ENCODE measurements at regions not wholly inside any gene's neighbourhood (a gene's known extent, or its start where the extent isn't known, plus 50 kb on each side); places are given as distances from the start of the nearest gene placed in this dataset.

DNA sequence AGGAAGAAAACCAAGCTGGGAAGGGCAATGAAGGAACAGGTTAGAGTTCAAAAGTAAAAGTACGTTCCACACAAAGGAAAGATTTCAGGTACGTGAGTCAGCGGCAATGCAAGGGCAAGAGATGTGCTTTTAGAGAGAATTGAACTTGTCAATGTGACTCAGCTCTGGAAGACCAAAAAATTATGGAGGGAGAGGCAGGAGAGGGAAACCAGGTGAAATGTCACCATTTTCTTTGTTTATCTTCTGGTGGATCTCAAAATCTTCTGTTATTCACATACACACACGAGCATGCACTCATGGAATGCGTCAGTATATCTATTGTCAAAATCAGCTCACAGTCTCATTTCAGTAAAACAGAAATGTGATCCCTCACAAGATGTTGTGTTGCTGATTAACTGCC, 148.8 kb upstream of the RFX3 start (continued):
- TF ChIP-seq, protein P1, sequence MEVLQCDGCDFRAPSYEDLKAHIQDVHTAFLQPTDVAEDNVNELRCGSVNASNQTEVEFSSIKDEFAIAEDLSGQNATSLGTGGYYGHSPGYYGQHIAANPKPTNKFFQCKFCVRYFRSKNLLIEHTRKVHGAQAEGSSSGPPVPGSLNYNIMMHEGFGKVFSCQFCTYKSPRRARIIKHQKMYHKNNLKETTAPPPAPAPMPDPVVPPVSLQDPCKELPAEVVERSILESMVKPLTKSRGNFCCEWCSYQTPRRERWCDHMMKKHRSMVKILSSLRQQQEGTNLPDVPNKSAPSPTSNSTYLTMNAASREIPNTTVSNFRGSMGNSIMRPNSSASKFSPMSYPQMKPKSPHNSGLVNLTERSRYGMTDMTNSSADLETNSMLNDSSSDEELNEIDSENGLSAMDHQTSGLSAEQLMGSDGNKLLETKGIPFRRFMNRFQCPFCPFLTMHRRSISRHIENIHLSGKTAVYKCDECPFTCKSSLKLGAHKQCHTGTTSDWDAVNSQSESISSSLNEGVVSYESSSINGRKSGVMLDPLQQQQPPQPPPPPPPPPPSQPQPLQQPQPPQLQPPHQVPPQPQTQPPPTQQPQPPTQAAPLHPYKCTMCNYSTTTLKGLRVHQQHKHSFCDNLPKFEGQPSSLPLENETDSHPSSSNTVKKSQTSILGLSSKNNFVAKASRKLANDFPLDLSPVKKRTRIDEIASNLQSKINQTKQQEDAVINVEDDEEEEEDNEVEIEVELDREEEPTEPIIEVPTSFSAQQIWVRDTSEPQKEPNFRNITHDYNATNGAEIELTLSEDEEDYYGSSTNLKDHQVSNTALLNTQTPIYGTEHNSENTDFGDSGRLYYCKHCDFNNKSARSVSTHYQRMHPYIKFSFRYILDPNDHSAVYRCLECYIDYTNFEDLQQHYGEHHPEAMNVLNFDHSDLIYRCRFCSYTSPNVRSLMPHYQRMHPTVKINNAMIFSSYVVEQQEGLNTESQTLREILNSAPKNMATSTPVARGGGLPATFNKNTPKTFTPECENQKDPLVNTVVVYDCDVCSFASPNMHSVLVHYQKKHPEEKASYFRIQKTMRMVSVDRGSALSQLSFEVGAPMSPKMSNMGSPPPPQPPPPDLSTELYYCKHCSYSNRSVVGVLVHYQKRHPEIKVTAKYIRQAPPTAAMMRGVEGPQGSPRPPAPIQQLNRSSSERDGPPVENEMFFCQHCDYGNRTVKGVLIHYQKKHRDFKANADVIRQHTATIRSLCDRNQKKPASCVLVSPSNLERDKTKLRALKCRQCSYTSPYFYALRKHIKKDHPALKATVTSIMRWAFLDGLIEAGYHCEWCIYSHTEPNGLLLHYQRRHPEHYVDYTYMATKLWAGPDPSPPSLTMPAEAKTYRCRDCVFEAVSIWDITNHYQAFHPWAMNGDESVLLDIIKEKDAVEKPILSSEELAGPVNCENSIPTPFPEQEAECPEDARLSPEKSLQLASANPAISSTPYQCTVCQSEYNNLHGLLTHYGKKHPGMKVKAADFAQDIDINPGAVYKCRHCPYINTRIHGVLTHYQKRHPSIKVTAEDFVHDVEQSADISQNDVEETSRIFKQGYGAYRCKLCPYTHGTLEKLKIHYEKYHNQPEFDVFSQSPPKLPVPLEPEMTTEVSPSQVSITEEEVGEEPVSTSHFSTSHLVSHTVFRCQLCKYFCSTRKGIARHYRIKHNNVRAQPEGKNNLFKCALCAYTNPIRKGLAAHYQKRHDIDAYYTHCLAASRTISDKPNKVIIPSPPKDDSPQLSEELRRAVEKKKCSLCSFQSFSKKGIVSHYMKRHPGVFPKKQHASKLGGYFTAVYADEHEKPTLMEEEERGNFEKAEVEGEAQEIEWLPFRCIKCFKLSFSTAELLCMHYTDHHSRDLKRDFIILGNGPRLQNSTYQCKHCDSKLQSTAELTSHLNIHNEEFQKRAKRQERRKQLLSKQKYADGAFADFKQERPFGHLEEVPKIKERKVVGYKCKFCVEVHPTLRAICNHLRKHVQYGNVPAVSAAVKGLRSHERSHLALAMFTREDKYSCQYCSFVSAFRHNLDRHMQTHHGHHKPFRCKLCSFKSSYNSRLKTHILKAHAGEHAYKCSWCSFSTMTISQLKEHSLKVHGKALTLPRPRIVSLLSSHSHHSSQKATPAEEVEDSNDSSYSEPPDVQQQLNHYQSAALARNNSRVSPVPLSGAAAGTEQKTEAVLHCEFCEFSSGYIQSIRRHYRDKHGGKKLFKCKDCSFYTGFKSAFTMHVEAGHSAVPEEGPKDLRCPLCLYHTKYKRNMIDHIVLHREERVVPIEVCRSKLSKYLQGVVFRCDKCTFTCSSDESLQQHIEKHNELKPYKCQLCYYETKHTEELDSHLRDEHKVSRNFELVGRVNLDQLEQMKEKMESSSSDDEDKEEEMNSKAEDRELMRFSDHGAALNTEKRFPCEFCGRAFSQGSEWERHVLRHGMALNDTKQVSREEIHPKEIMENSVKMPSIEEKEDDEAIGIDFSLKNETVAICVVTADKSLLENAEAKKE (CRISPR knock-in tag; IDR thresholded peaks at IDR 0.05), result no peak
- TF ChIP-seq, protein P2, sequence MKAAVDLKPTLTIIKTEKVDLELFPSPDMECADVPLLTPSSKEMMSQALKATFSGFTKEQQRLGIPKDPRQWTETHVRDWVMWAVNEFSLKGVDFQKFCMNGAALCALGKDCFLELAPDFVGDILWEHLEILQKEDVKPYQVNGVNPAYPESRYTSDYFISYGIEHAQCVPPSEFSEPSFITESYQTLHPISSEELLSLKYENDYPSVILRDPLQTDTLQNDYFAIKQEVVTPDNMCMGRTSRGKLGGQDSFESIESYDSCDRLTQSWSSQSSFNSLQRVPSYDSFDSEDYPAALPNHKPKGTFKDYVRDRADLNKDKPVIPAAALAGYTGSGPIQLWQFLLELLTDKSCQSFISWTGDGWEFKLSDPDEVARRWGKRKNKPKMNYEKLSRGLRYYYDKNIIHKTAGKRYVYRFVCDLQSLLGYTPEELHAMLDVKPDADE (IDR thresholded peaks at IDR 0.05), result no peak
- no peak for TF ChIP-seq JUNB (IDR thresholded peaks at IDR 0.05; ENCODE audit: unreplicated experiment)
- TF ChIP-seq, protein P3, sequence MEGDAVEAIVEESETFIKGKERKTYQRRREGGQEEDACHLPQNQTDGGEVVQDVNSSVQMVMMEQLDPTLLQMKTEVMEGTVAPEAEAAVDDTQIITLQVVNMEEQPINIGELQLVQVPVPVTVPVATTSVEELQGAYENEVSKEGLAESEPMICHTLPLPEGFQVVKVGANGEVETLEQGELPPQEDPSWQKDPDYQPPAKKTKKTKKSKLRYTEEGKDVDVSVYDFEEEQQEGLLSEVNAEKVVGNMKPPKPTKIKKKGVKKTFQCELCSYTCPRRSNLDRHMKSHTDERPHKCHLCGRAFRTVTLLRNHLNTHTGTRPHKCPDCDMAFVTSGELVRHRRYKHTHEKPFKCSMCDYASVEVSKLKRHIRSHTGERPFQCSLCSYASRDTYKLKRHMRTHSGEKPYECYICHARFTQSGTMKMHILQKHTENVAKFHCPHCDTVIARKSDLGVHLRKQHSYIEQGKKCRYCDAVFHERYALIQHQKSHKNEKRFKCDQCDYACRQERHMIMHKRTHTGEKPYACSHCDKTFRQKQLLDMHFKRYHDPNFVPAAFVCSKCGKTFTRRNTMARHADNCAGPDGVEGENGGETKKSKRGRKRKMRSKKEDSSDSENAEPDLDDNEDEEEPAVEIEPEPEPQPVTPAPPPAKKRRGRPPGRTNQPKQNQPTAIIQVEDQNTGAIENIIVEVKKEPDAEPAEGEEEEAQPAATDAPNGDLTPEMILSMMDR (conservative IDR thresholded peaks at IDR 0.05; ENCODE audit: low read depth in 2 of 2), result no peak
- TF ChIP-seq EZH2 (IDR thresholded peaks at IDR 0.05; ENCODE audit: low read depth, unreplicated experiment), result no peak

DNA sequence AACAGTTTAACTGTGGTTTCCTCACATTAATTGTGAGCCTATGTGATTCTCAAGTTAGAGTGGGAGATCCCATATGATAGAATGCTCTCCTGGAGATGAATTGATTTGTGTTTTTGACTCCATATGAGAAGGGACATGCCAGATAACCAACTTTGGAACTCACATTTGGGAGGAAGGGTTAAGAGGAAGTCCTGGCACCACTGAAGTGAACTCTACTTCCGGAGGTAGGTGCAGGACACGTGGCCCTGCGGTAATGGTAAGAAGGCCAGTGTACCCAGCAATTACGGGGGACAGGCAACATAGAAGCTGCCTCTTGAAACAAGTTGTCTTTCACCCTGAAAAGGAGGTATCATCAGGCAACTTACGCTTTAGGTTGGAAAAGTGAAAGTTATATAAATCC, 146.6 kb upstream of the RFX3 start:
- ATAC-seq, result no peak
- Mint-ChIP-seq H3K27ac (no peak overlapping the region), H3K36me3 (ENCODE audit: low read depth) (no peaks in the 10 kb centered on the region), H3K9me3 (no peaks in the 10 kb centered on the region), H3K27me3 (ENCODE audit: insufficient read depth, low read depth, poor library complexity) (no peaks in the 10 kb centered on the region), H3K4me1 (no peaks in the 10 kb centered on the region), H3K4me3 (no peak overlapping the region)
- Histone ChIP-seq H3K36me3 (ENCODE audit: insufficient read depth) (no peaks in the 10 kb centered on the region), H3F3A (replicated peaks; ENCODE audit: low read depth) (no peaks in the 10 kb centered on the region), H3K27me3 (ENCODE audit: insufficient read depth) (no peaks in the 10 kb centered on the region), H2AFZ (no peak overlapping the region), H3K9me2 (ENCODE audit: insufficient read depth) (no peaks in the 10 kb centered on the region), H3K27ac (ENCODE audit: low read depth) (no peak overlapping the region), H3K4me2 (no peak overlapping the region), H3K4me1 (ENCODE audit: insufficient read depth) (no peaks in the 10 kb centered on the region), H4K20me1 (replicated peaks; ENCODE audit: insufficient read depth) (no peaks in the 10 kb centered on the region), H3K79me2 (replicated peaks; ENCODE audit: insufficient read depth) (no peaks in the 10 kb centered on the region), H3K4me3 (no peak overlapping the region)
- DNase-seq (ENCODE audit: low spot score), result no peak
- TF ChIP-seq EZH2 (IDR thresholded peaks at IDR 0.05; ENCODE audit: low read depth, unreplicated experiment), result no peak
- TF ChIP-seq ZNF331 (CRISPR knock-in tag; IDR thresholded peaks at IDR 0.05; ENCODE audit: low read depth), result no peak
- TF ChIP-seq EZH2phosphoT487 (IDR thresholded peaks at IDR 0.05; ENCODE audit: unreplicated experiment), result no peak
